GM18511 (cell line): ENCODE measurements at regions not wholly inside any gene's neighbourhood (a gene's known extent, or its start where the extent isn't known, plus 50 kb on each side); places are given as distances from the start of the nearest gene placed in this dataset.
"Not testable (repeated sequence)": the region's sequence is repeated elsewhere in the genome, so short reads cannot be mapped to it uniquely, and the experiment has no call there.

Experiments
- ATAC-seq: cut with Tn5 transposase; IDR thresholded peaks from one replicate; pipeline ENCODE4 v1.9.1; 2021; ENCODE audit warnings: mild to moderate bottlenecking, moderate library complexity; ENCODE audit not compliant: unreplicated experiment

DNA sequence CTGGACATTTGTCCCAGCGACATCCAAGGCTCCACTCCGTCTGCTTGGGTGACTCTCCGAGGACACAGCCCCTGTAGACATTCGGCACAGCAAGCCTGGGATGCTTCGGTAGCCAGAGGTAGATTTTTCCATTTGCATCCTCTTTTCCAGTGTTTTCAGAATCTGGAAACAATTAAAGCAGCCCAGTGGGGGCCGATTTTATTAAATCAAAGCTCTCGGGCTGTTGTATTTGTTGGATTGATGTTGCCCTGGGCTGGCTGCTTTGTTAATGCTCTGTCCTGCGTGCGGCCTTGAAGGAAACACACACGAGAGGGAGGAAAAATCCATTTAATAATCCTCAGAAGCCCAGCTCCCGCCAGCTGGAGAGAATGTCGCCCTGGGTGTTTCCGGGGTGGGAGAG, 158.1 kb upstream of the CIBAR2 start:
- no peak for ATAC-seq

DNA sequence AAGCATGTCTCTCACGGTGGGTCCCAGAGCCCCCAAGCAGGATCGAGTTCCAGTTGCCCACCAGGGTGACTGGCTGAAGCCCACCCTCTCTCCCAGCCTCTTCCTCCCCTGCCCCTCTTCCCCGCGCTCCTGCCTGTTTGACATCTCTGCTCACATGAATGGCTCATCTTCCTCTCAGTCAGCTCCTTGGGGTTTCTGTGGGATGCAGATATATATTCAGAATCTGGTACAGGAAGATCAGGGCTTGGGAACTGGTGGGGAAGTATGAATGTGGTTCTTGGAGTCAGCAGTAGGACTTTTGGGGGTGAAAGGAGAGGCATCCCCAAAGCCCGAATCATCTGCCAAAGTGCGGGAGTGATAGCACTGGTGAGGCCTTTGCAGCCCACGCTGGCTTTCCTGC, 158.9 kb upstream of the CIBAR2 start:
- no peak for ATAC-seq

DNA sequence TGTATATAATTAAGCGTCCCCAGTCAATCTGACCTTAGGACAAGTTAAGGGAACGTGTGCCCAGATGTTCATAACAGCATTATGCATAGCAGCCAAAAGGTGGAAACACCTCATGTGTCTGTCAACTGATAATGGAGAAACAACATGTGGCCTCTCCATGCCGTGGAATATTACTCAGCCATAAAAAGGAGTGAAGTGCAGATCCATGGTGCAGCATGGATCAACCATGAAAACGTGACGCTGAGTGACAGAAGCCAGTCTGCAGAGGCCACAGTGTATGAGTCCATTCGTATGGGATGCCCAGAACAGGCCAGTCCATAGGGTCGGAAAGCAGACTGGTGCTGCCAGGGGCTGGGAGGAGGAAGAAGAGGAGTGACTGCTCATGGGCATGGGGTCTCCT, 161.0 kb upstream of the CIBAR2 start:
- ATAC-seq, result no peak

DNA sequence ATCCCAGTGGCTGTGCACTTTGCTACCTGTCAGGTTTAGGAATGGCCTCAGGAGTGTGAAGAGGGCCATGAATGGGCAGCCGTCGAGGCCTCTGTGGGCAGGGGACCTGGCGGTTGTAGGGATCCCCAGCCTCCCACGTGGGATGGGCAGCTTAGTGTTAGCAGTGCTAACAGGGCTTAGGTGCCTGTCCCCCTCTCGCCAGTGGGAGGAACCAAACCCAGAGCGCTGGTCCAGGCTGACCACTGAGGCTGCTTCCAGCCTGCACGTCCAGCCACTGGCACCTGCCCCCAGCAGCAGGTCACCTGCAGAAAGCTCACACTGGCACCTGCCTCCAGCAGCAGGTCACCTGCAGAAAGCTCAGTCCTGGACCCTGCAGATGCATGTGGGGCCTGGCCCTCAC, 162.2 kb upstream of the CIBAR2 start:
- no peak for ATAC-seq

DNA sequence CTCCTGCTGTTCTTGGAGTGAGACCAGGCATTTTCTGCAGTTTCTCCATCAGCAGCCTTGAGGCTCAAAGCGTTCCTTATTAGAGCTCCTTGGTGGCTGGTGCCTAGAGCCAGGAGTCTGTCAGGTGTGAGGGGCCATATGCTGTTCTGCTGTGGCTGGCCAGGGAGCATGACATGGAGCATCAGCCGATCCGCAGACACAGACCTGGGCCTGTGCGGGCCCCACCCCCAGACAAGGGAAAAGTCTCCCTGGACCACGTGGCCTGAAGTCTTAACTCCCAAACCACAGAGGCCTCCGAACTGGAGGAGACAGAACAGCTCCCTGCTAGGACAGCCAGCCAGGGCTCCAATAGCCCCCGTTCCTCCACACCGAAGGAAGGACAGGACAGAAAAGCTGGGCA, 162.7 kb upstream of the CIBAR2 start:
- no peak for ATAC-seq

DNA sequence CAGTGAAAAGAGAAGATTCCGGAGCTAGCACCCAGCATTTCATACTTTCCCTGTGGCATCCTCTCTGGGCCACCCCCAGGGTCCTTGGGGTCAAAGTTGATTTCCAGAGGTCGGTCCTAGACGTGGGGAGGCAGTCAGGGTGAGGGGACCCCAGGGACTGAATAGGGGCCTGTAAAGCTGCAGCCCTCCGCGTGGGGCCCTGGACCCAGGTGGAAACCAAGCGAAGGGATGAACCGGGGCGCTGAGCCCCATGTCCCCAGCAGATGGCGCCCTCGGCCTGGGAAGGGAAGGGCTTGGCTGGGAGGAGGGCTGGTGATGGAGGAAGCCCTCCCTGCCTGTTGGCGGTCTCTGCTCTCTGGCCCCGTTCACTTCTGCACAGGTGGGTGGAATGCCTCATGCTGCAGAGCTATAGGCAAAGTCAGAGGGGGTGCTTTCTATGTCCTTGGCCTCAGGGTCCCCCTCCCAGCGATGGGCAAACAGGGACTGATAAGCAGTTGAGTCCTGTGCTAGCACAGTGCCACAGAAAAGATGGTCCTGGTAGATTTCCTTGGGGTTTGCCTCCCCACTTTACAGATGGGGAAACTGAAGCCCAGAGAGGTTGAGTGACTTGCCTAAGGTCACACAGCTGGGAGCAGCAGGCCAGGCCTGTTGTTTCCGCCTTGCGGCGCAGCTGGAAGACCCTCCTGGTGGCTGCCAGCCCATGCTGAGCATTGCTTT, 163.4 kb upstream of the CIBAR2 start:
- ATAC-seq, result no peak

DNA sequence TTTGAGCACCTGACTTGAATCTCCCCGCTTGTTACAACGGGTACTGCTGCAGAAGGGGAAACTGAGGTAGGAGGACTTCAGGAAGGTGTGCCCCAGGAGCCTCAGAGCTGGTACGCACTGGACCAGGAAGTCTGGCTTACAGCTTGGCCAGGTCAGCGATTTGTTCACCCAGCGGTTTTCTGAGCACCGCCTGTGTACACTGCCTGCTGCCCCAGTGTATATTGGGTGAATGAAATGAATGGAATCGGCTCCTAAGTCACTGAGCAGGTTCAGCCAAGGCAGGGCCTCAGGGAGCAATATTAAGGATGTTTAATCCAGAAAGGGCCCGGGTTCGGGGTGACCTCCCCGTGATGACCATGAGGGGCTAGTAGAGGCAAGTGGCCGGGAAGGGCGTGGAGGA, 164.0 kb upstream of the CIBAR2 start:
- no peak for ATAC-seq

DNA sequence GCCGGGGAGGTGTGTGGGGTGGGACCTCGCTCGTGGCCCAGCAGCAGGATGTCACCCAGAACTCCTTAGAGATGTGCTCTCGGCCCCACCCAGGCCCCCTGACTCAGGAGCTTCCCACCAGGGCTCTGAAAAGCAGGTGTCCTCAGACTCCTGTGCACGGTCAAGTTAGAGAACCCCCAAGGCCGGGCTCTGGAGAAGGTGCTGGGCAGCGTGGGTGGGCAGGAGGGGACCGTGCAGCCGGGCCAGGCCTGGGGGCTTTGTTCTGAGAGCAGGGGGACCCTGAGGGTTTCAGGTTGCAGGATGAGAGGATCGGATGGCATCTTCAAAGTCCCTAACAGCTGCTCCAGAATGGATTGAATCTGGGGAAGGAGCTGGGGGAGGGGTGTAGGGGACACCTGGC, 164.4 kb upstream of the CIBAR2 start:
- no peak for ATAC-seq

DNA sequence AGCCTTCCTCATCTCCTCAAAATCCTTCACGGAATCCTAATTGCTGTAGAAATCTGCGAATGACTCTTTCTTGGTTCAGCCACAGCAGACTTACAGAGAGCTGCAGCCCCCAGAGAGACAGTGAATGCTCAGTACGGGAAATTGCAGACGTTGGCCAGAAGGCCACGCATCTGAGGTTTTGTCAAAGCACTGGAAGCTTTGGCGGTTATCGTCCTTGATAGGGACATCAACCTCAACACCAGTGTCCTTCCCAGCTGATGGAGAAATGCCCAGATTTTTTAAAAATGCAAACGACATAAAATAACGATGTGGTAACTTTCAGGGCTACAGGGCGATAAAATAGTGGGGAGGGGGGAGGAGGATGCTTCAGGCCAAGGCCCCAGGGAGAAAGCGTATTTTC, 166.6 kb upstream of the CIBAR2 start:
- no peak for ATAC-seq

DNA sequence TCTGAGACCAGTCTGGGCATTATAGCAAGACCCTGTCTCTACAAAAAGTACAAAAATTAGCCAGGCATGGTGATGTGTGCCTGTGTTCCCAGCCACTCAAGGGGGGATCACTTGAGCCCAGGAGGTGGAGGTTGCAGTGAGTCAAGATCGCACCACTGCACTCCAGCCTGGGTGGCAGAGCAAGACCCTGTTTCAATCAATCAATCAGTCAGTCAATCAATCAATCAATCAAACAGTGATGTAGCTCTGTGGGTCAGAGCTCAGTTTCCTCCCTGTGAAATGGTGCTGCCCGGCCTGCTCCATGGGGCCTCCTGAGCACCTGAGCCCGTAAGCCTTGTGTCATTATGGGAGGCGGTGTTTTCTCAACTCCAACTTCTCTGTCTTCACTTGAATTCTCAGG, 167.1 kb upstream of the CIBAR2 start:
- no peak for ATAC-seq

DNA sequence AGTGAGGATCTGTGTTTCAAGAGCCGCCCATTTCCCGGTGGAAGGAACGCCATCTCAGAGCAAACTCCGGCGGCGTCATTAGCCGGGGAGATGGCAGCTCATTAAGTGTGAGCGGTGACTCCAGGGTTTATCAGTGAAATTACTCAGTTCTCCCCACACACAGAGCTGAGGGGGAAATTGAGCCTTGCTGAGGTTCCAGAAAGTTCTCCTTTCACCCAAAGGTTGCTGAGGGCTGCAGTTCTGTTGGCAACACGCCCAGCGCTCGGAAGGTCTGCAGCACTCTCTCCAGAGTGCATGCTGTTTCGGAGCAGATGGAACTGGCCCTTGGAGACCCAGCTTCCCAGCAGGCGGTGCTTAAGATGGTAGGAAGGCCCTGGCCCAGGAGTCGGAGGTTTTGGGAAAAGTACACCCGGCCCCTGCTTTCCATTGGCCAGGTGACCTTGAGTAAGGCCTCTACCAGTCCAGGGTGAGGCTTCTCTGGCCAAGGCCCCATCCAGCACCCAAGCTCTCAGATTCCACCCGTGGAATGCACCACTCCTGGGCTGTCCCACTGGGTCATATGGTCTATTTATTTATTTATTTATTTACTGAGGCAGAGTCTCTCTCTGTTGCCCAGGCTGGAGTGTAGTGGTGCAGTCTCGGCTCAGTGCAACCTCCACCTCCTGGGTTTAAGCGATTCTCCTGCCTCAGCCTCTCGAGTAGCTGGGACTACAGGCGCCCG, 167.7 kb upstream of the CIBAR2 start:
- ATAC-seq, result no peak

DNA sequence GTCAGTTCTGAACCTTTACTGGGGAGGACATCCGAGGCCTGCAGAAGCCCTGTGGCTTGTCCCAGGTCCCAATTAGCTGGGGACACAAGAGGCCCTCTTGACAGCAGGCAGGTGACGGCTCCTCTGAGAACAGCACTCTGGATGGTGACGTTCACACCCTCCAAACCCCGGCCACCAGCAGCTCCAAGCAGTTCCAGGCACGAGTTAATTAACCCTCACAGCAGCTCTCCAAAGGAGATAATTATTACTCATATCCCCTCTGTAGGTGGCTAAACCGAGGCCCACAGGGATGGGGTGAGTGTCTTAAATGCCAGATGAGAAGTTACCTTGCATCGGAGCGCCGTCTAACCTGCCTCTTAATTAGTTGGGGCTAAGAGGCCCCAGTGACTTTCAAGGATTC, 168.9 kb upstream of the CIBAR2 start:
- ATAC-seq, result no peak

DNA sequence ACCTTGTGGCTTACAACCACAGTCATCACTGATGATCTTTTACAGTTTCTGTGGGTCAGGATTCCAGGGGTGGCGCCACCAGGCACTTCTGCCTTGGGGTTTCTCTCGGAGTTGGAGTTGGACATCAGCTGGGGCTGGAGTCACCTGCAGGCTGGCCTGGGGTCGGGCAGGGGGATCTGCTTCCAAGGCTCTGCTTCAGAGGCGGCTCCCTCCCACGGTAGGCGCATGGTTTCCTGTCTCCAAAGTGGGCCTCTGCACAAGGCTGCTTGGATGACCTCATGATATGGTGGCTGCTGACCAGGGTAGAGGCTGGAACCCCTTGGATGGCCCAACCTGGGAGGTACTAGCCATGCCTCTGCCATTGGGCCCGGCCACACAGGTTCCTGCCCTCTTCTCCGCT, 170.6 kb upstream of the CIBAR2 start:
- ATAC-seq, result no peak

DNA sequence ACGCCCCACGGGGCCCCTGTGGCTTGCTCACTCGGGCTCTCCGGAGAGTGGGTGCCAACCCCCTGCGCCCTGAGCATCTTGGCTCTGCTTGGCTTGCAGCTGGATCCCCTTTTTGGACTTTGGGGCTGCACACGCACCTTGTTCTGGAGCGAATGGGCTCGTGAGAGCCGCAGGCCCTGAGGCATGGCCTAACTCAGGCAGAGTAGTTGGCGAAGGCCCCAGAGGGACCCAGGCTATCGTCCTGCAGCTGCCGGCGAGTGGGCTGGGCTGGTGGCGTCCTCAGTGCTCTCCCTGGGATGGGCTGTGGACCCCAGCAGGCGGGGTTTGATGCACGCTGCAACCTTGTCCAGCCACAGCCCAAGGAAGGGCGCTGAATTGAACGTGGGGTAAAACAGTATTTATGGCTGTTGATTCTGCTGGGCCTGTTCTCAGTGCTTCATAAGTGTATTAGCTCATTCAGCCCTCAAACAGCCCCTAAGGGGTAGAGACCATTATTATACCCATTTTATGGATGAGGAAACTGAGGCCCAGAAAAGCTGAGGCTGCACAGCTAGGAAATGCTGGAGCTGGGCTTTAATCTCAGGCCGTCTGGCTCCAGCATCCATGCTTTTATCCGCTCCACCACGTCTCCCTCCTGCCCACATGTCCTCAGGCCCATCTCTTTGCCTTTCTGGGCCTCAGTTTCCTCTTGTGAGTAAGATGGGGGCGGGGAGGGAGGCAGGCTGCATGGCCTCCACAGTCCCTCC, 171.2 kb upstream of the CIBAR2 start:
- ATAC-seq, result no peak

DNA sequence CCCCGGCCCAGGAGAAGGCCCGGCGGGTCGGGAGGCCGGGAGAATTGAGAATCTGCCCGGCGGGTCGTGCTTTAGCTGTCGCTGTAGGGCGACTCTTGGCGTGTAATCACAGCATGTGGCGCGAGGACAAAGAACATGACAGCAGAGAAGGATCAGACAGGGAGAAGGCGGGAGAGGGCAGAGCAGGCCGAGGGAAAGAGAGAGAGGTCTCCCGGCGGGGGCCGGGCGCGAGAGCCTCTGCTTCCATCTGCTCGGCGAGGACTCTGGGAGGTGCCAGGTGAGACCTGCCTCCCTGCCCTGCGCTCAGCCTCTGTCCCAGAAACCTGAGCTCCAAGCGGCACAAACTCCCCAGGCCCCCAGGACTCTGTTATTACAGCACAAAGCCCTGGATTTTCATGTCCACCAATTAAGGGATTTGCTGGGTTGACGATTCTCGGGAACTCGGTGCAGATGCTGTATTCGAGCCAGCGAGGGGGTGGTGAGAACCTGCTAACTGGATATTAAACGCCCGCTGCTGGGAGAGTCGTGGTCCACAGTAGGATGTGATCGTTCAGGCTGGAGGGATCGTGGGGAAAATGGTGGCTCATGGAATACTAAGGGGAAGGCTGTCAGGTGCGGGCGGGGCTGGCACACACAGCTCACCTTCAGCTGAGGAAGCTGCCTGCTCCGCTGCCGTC, 172.0 kb upstream of the CIBAR2 start:
- no peak for ATAC-seq

DNA sequence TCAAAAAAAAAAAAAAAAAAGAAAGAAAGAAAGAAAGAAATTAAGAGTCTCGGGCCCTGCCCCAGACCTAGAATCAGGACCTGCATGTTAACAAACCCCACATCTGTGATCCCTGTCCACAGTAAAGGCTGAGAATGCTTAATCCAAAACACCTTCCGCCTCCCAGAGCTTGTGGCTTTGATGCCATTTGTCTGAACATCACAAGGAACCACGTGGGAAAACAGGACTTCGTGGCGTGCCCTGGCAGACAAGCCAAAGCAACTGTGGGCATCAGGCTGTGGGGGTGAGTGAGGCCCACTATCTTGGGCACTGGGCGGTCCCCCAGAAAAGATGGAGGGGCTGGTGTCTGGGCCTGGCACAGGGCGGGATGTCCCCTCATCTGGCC, 173.4 kb upstream of the CIBAR2 start:
- ATAC-seq, result no peak

DNA sequence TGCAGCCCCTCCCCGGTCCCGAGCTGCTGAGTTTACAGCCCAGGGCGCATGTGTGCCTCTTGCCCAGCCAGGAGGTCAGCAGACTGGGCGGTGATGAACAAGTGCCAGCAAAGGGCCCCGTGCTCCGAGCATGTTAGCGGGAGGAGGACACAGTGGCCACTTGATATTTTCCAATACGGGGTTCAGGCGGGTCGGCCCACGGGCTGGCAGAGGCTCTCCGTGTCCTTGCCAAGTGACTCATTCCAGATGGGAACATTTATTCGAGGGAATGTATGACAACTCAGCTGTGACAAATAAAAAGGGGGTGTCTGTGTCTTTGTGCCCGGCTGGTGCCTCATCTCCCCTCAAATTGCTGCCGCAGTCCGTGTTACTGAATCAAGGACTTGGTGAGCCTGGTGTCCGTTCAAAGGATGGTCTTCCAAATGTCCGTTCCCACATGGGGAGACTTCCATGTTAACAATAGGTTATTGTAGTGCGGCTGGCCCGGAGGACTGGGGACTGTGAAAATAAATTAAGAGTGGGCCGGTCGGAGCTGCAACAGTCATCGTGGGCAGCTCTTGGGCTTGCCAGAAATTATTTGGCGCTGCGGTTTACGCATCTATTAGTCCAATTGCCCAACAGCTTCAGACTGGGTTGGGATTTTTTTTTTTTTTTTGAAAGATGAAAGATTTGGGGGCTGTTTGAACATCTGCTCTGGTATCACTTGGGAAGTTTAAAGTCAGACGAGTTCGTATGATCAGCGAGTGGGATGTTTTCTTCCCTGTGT, 174.0 kb upstream of the CIBAR2 start:
- ATAC-seq, result no peak

DNA sequence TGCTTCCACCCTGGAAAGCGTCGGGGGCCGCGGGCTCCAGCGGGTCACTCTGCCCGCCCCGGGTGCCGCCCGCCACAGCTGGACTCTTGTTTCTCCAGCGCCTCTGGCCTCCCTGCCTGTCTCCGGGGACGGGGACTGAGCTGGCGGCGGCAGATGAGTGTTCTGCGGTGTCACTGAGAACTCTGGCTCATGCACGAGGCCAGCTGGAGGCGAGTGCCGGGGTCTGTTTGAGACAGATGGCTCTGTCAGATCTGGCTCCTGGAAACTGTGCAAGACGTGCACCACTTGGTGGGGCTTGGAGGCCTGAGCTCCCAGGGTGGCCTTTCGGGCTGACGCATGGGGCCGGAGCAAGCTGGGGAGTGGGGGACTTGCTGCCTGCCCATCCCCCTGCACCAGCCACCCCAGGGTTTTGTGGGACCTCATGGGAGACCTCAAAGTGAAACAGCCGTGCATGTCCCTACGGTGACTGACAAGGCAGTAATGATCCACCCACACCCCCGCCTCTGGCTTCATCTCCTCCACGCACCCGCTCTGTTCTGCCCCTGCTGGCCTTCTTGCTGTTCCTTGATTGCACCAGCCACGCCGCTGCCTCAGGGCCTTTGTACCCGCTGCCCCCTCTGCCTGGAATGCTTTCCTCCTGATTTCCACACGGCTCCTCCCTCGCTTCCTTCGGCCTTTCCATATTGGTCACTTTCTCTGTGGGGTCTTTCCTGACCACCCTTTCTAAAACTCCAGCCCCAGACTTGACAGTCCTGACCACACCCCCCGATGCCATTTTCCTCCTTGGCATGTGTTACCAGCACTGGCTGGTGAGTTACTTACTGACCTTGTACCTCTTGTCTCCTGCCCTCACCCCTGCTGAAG, 174.9 kb upstream of the CIBAR2 start:
- no peak for ATAC-seq

DNA sequence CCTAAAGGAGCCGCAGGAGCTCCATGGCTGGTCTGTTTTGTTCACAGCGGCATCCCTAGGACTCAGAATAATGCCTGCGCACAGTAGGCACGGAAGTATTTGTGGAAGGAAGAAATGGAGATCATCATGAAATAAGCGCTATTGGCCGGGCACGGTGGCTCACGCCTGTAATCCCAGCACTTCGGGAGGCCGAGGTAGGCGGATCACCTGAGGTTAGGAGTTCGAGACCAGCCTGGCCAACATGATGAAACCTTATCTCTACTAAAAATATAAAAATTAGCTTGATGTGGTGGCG, 175.5 kb upstream of the CIBAR2 start:
- not testable (repeated sequence) for ATAC-seq

DNA sequence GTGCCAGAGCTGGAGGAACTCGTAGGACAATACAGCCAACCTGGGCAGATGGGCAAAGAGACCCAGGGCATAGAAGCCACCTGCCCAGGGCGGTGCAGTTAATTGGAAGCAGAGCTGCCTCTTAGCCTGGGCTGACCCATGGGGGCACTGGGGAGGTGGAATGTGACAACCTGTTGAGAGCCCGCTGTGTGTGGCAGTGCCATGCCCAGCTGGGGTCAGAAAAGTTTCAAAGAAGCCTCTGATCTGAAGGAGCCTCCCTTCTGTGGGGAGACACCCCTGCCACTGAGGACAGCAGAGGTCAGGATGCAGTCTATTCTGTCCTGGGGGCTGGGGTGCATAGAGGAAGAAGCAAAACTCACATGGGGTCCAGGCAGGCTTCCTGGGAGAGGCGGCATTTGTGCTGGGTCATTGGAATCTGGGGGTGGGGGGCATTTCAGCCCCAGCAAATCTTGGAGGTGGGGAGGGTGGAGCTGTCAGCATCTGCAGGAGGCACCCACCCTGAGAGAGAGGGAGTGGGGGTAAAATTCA, 176.1 kb upstream of the CIBAR2 start:
- ATAC-seq, result no peak
